K562 (cell line): ENCODE measurements at regions not wholly inside any gene's neighbourhood (a gene's known extent, or its start where the extent isn't known, plus 50 kb on each side); places are given as distances from the start of the nearest gene placed in this dataset.

Experiments
- CEBPB ChIP-seq: fragments of 450-650 bp; IDR thresholded peaks from 2 replicates; pipeline ENCODE4 v1.6.1; 2016; ENCODE audit warnings: missing genetic modification characterization, missing compliant biosample characterization
- NCOR1 ChIP-seq: fragments of 450-650 bp; IDR thresholded peaks from 2 replicates; pipeline ENCODE4 v1.6.1; 2016; ENCODE audit warnings: mild to moderate bottlenecking, moderate library complexity
- NR2C2 ChIP-seq, 2 experiments: fragments of 200-800 bp in 1 of 2; sonication (Bioruptor generic) in 1 of 2; sonication (generic) in 1 of 2; formaldehyde crosslinking in 1 of 2; IDR thresholded peaks; 2 replicates each; pipeline versions ENCODE4 v1.6.1 to v1.8.0; 2016 to 2022; ENCODE audit warnings: mild to moderate bottlenecking in 1 of 2, missing compliant biosample characterization in 1 of 2, missing genetic modification characterization in 1 of 2, missing genetic modification reagents in 1 of 2
- NUFIP1 ChIP-seq: fragments of 450-650 bp; IDR thresholded peaks from 2 replicates; pipeline ENCODE4 v1.6.1; 2018; ENCODE audit not compliant: partially characterized antibody
- RAD21 ChIP-seq, 2 experiments: fragments of 250-450 bp in 1 of 2; fragments of 450-650 bp in 1 of 2; sonication (Bioruptor Pico) in 1 of 2; formaldehyde crosslinking in 1 of 2; IDR thresholded peaks in 1 of 2; conservative IDR thresholded peaks in 1 of 2; 2 replicates each; pipeline versions ENCODE4 v1.4.0 to v1.8.0; 2020 to 2022; ENCODE audit warnings: mild to moderate bottlenecking in 2 of 2, moderate library complexity in 1 of 2
- RAD51 ChIP-seq: fragments of 450-650 bp; IDR thresholded peaks from 2 replicates; pipeline ENCODE4 v1.7.1; 2016; ENCODE audit warnings: low read depth, mild to moderate bottlenecking, borderline replicate concordance
- SNRNP70 ChIP-seq: fragments of 200-400 bp; formaldehyde crosslinking; optimal IDR thresholded peaks from 2 replicates; pipeline ENCODE3; 2017; ENCODE audit warnings: low read depth, low read length
- THRAP3 ChIP-seq: fragments of 450-650 bp; IDR thresholded peaks from 2 replicates; pipeline ENCODE4 v1.6.1; 2016; ENCODE audit warnings: mild to moderate bottlenecking, inconsistent platforms, borderline replicate concordance
- ZNF785 ChIP-seq: fragments of 250-450 bp; sonication (Bioruptor Pico); IDR thresholded peaks from 2 replicates; pipeline ENCODE4 v1.4.0; 2020; ENCODE audit warnings: mild to moderate bottlenecking
- TF ChIP-seq, protein P1 (sequence below): sonication (generic); formaldehyde crosslinking; IDR thresholded peaks from 2 replicates; pipeline ENCODE4 v1.8.1; 2022; ENCODE audit warnings: missing genetic modification reagents
- TF ChIP-seq, protein P2 (sequence below), 3 experiments: IDR thresholded peaks in 2 of 3; conservative IDR thresholded peaks in 1 of 3; 2 replicates each; pipeline ENCODE4 v1.5.1; 2011 to 2012; ENCODE audit warnings: low read length in 3 of 3, mild to moderate bottlenecking in 3 of 3, control low read depth in 2 of 3, improper control_type of control experiment in 1 of 3, inconsistent platforms in 1 of 3, low read depth in 1 of 3, mixed read lengths in 1 of 3, moderate library complexity in 1 of 3; ENCODE audit not compliant: insufficient read depth in 2 of 3
- TF ChIP-seq, protein P3 (sequence below): fragments of 250-450 bp; sonication (Bioruptor Pico); IDR thresholded peaks from 2 replicates; pipeline ENCODE4 v1.5.0; 2021; ENCODE audit warnings: mild to moderate bottlenecking, borderline replicate concordance
- TF ChIP-seq, protein P4 (sequence below), 2 experiments: fragments of 450-650 bp; conservative IDR thresholded peaks; 2 replicates each; pipeline ENCODE4 v1.6.1; 2017; ENCODE audit warnings: mild to moderate bottlenecking in 2 of 2, moderate library complexity in 2 of 2

DNA sequence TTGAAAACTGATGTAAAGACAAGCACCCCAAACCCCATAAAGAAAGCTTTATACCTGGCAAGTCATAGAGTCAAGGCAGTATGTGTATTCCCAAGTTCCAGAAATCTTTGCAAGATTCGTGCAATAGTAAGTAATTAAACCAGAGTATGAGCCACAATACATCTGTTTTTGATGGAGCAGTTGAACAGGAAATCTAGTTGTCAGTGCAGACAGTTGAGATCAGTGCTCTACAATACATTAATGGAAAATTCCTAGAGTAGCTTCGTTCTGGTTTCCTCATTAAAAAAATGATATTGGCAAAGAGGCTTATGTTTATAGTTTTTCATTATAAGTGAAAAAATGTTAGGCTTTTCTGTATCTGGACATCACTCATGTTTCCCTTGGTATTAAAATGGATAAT lies 575.3 kb downstream of the TRIML1 start:
- TF ChIP-seq, protein P1, sequence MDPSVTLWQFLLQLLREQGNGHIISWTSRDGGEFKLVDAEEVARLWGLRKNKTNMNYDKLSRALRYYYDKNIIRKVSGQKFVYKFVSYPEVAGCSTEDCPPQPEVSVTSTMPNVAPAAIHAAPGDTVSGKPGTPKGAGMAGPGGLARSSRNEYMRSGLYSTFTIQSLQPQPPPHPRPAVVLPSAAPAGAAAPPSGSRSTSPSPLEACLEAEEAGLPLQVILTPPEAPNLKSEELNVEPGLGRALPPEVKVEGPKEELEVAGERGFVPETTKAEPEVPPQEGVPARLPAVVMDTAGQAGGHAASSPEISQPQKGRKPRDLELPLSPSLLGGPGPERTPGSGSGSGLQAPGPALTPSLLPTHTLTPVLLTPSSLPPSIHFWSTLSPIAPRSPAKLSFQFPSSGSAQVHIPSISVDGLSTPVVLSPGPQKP: no peak
- TF ChIP-seq RAD21 (CRISPR knock-in tag; conservative IDR thresholded peaks at IDR 0.05 in 1 of 2, IDR thresholded peaks at IDR 0.05 in 1 of 2): no peak
- no peak for TF ChIP-seq SNRNP70
- TF ChIP-seq, protein P2, sequence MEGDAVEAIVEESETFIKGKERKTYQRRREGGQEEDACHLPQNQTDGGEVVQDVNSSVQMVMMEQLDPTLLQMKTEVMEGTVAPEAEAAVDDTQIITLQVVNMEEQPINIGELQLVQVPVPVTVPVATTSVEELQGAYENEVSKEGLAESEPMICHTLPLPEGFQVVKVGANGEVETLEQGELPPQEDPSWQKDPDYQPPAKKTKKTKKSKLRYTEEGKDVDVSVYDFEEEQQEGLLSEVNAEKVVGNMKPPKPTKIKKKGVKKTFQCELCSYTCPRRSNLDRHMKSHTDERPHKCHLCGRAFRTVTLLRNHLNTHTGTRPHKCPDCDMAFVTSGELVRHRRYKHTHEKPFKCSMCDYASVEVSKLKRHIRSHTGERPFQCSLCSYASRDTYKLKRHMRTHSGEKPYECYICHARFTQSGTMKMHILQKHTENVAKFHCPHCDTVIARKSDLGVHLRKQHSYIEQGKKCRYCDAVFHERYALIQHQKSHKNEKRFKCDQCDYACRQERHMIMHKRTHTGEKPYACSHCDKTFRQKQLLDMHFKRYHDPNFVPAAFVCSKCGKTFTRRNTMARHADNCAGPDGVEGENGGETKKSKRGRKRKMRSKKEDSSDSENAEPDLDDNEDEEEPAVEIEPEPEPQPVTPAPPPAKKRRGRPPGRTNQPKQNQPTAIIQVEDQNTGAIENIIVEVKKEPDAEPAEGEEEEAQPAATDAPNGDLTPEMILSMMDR (IDR thresholded peaks at IDR 0.05 in 2 of 3, conservative IDR thresholded peaks at IDR 0.05 in 1 of 3; ENCODE audit: insufficient read depth in 2 of 3, low read depth in 1 of 3, low read length in 3 of 3): no peak
- no peak for TF ChIP-seq NR2C2 (CRISPR knock-in tag; IDR thresholded peaks at IDR 0.05)
- TF ChIP-seq NR2C2 (tag; IDR thresholded peaks at IDR 0.05): no peak
- TF ChIP-seq RAD51: no peak
- TF ChIP-seq, protein P3, sequence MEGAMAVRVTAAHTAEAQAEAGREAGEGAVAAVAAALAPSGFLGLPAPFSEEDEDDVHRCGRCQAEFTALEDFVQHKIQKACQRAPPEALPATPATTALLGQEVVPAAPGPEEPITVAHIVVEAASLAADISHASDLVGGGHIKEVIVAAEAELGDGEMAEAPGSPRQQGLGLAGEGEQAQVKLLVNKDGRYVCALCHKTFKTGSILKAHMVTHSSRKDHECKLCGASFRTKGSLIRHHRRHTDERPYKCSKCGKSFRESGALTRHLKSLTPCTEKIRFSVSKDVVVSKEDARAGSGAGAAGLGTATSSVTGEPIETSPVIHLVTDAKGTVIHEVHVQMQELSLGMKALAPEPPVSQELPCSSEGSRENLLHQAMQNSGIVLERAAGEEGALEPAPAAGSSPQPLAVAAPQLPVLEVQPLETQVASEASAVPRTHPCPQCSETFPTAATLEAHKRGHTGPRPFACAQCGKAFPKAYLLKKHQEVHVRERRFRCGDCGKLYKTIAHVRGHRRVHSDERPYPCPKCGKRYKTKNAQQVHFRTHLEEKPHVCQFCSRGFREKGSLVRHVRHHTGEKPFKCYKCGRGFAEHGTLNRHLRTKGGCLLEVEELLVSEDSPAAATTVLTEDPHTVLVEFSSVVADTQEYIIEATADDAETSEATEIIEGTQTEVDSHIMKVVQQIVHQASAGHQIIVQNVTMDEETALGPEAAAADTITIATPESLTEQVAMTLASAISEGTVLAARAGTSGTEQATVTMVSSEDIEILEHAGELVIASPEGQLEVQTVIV (CRISPR knock-in tag): no peak
- TF ChIP-seq NCOR1: no peak
- TF ChIP-seq, protein P4, sequence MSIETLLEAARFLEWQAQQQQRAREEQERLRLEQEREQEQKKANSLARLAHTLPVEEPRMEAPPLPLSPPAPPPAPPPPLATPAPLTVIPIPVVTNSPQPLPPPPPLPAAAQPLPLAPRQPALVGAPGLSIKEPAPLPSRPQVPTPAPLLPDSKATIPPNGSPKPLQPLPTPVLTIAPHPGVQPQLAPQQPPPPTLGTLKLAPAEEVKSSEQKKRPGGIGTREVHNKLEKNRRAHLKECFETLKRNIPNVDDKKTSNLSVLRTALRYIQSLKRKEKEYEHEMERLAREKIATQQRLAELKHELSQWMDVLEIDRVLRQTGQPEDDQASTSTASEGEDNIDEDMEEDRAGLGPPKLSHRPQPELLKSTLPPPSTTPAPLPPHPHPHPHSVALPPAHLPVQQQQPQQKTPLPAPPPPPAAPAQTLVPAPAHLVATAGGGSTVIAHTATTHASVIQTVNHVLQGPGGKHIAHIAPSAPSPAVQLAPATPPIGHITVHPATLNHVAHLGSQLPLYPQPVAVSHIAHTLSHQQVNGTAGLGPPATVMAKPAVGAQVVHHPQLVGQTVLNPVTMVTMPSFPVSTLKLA (conservative IDR thresholded peaks at IDR 0.05): no peak
- no peak for TF ChIP-seq CEBPB (tag)
- TF ChIP-seq ZNF785 (CRISPR knock-in tag): no peak
- TF ChIP-seq NUFIP1: no peak
- TF ChIP-seq THRAP3: no peak
